Gastrocnemius medialis (tissue), 4 donors: ENCODE measurements at regions not wholly inside any gene's neighbourhood (a gene's known extent, or its start where the extent isn't known, plus 50 kb on each side); places are given as distances from the start of the nearest gene placed in this dataset.

Source experiments
- CTCF ChIP-seq, 5 experiments: fragments of 450-650 bp in 3 of 5; fragments of 200-600 bp in 2 of 5; sonication (generic) in 2 of 5; IDR thresholded peaks in 4 of 5; conservative IDR thresholded peaks in 1 of 5; 1 replicate in 4 of 5; 2 replicates in 1 of 5; pipeline ENCODE4 v1.5.1; 2016 to 2019; ENCODE audit warnings: antibody characterized with exemption in 5 of 5, mild to moderate bottlenecking in 3 of 5, moderate library complexity in 3 of 5
- POLR2A ChIP-seq, 2 donors: fragments of 450-650 bp; IDR thresholded peaks; one replicate each; pipeline ENCODE4 v1.6.1; 2017; ENCODE audit warnings: antibody characterized with exemption in 2 of 2, mild to moderate bottlenecking in 2 of 2, moderate library complexity in 2 of 2

GRCh38 chr6:155916846-155917624, 461.4 kb upstream of the NOX3 start:
- TF ChIP-seq CTCF (IDR thresholded peaks at IDR 0.05 in 4 of 5, conservative IDR thresholded peaks at IDR 0.05 in 1 of 5) (no peak), POLR2A (IDR thresholded peaks at IDR 0.05) (no peak)
